ENCODE measurements at regions not wholly inside any gene's neighbourhood (a gene's known extent, or its start where the extent isn't known, plus 50 kb on each side); places are given as distances from the start of the nearest gene placed in this dataset.

GRCh38 chr2:8193686-8194615 lies 487.9 kb upstream of the ID2 start:
- DNase-seq: peak; percentile 75

GRCh38 chr2:8195784-8196183 lies 486.1 kb upstream of the ID2 start:
- DNase-seq: no peak

GRCh38 chr2:8196316-8196715 lies 485.5 kb upstream of the ID2 start:
- no peak for DNase-seq

- DNase-seq: no peak
Observed at GRCh38 chr2:8197101-8197500, 484.8 kb upstream of the ID2 start.

GRCh38 chr2:8197825-8198224 lies 484.0 kb upstream of the ID2 start:
- no peak for DNase-seq

- no peak for DNase-seq
Observed at GRCh38 chr2:8198766-8199382, 483.0 kb upstream of the ID2 start.

GRCh38 chr2:8202132-8202531 lies 479.7 kb upstream of the ID2 start:
- peak; percentile 20 for DNase-seq

GRCh38 chr2:8203364-8203763 lies 478.5 kb upstream of the ID2 start:
- DNase-seq: no peak

GRCh38 chr2:8204711-8205110 lies 477.1 kb upstream of the ID2 start:
- DNase-seq: no peak

GRCh38 chr2:8209494-8209893 lies 472.4 kb upstream of the ID2 start:
- no peak for DNase-seq

- no peak for DNase-seq
Observed at GRCh38 chr2:8211384-8211783, 470.5 kb upstream of the ID2 start.

GRCh38 chr2:8212239-8212638 lies 469.6 kb upstream of the ID2 start:
- DNase-seq: no peak

- no peak for DNase-seq
Observed at GRCh38 chr2:8214036-8214615, 467.7 kb upstream of the ID2 start.

GRCh38 chr2:8215159-8215863 lies 466.5 kb upstream of the ID2 start:
- DNase-seq: no peak

- no peak for DNase-seq
Observed at GRCh38 chr2:8215982-8216381, 465.9 kb upstream of the ID2 start.

GRCh38 chr2:8216397-8216796 lies 465.5 kb upstream of the ID2 start:
- no peak for DNase-seq

GRCh38 chr2:8217468-8218030 lies 464.3 kb upstream of the ID2 start:
- DNase-seq: no peak

- DNase-seq: no peak
Observed at GRCh38 chr2:8219096-8219495, 462.8 kb upstream of the ID2 start.

GRCh38 chr2:8219631-8220355 lies 462.1 kb upstream of the ID2 start:
- no peak for DNase-seq

GRCh38 chr2:8222979-8223694 lies 458.7 kb upstream of the ID2 start:
- DNase-seq: no peak

GRCh38 chr2:8223695-8224346 lies 458.0 kb upstream of the ID2 start:
- no peak for DNase-seq

Measured in NCI-H1092 (cell line).